H7 (cell line): ENCODE measurements at regions not wholly inside any gene's neighbourhood (a gene's known extent, or its start where the extent isn't known, plus 50 kb on each side); places are given as distances from the start of the nearest gene placed in this dataset.

ENCODE experiments used
- DNase-seq: peaks from one replicate; pipeline ENCODE4 v3.0.0; 2012
- H3K27me3 ChIP-seq: 2 replicates; pipeline ENCODE4 v1.6.0; 2011; ENCODE audit warnings: mild to moderate bottlenecking, low read length; ENCODE audit not compliant: control insufficient read depth, insufficient read depth
- H3K36me3 ChIP-seq: replicated peaks from 2 replicates; pipeline ENCODE4 v1.5.1; 2011; ENCODE audit warnings: low read length; ENCODE audit not compliant: control insufficient read depth, insufficient read depth
- H3K4me3 ChIP-seq: 2 replicates; pipeline ENCODE4 v1.5.1; 2011; ENCODE audit warnings: low read depth, mild to moderate bottlenecking, control low read depth, low read length, moderate library complexity; ENCODE audit not compliant: insufficient read depth

- no peaks in the 10 kb centered on the region for H3K36me3 ChIP-seq
- H3K4me3 ChIP-seq, result no peak overlapping the region
- no peak for DNase-seq
- no peaks in the 10 kb centered on the region for H3K27me3 ChIP-seq
Measured at GRCh38 chr11:79796704-79797103, 355.9 kb upstream of the TENM4 start.

DNA sequence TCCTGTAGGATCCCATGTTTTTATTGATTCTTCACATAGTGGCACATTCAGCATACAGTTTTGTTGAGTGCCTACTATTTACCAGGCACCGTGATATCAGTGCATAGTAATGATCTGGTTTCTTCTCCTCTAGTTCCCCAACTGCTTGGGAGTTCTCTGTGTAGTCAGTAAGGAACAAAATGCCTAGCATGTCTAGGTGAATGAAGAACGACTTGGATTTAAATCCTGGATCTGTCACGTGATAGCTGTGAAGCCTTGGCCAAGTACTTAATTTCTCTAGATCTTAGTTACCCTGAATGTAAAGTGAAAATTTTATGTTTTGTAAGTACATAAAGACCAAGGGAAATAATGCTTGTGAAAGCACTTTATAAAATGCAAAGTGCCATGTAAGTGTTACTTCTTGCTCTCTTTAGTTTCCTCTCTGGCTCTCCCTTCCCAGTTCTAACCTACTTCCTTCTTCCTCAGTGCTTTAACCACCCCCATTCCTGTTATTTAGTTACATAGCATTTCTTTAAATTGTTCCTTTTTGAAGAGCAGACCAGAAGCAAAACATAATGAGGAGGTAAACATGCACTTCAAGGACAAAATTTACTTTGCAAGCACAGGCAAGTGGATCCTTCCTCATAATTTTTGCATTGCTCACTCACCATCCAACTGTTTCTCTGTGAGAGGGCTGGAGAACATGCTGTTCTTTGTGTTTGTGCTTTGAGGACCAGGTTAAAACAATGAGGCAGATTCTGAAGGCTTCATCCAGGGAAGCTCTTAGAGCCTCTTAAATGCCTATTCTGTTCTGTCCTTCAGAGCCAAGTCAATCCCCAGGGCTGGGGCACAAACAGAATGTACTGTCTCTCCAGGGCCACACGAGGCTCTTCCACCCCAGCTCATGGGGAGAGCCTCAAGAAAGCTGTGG lies 353.9 kb upstream of the TENM4 start:
- no peak overlapping the region for H3K4me3 ChIP-seq
- H3K36me3 ChIP-seq, result no peaks in the 10 kb centered on the region
- DNase-seq, result peak; percentile 9
- no peaks in the 10 kb centered on the region for H3K27me3 ChIP-seq

DNA sequence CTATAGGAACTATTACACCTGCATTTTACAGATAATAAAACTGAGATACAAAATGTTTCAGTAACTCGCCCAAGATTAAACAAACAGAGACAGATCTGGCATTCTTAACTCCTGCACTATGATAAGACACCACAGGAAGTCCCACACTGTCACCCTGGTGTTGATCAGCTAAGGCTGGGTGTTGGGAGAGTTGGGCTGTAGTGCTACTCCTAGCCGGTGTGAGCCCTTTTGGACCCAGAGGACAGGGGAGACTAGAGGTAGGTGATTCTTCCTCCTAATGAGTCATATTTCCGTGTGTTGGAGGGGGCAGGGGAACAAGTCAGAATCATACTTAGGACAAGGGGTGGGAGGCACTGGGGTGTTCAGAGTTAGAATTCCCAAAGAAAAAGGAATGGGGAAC lies 353.2 kb upstream of the TENM4 start:
- no peak for DNase-seq

GRCh38 chr11:79786961-79787360 lies 346.1 kb upstream of the TENM4 start:
- H3K36me3 ChIP-seq, result no peaks in the 10 kb centered on the region
- no peak for DNase-seq

More for the DNA sequence above, 353.2 kb upstream of the TENM4 start:
- Histone ChIP-seq H3K27me3 (no peaks in the 10 kb centered on the region), H3K4me3 (no peak overlapping the region), H3K36me3 (no peaks in the 10 kb centered on the region)

GRCh38 chr11:79783833-79784232 lies 343.0 kb upstream of the TENM4 start:
- no peak for DNase-seq
- H3K27me3 ChIP-seq, result no peaks in the 10 kb centered on the region
- H3K4me3 ChIP-seq, result no peak overlapping the region
- no peaks in the 10 kb centered on the region for H3K36me3 ChIP-seq

More at GRCh38 chr11:79786961-79787360, 346.1 kb upstream of the TENM4 start:
- Histone ChIP-seq H3K4me3 (no peak overlapping the region), H3K27me3 (no peaks in the 10 kb centered on the region)

DNA sequence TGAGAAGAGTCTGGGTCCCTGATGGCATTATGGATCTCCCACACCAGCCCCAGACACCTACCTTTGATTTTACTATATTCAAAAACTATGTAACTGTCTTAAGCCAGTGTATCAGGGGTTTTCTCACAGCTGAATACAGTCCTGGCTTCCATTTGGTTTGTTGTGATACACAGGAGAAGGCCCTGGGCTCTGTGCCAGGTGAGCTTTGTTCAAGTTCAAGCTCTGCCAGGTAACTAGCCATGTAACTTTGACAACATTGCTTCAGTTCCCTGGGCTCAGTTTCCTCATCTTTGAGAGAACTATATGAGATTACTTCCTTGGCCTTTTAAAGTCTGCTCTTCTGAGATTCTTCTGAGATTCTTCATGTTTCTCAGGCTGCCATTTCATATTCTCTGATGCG lies 327.5 kb upstream of the TENM4 start:
- Histone ChIP-seq H3K4me3 (no peak overlapping the region), H3K36me3 (no peaks in the 10 kb centered on the region), H3K27me3 (no peaks in the 10 kb centered on the region; the same call in 1 of the 2 replicates)
- DNase-seq, result no peak

- no peaks in the 10 kb centered on the region for H3K36me3 ChIP-seq
- no peaks in the 10 kb centered on the region for H3K27me3 ChIP-seq
- DNase-seq, result peak; percentile 10
- H3K4me3 ChIP-seq, result no peak overlapping the region
Measured at GRCh38 chr11:79762279-79762921, 321.6 kb upstream of the TENM4 start.

- Histone ChIP-seq H3K4me3 (no peak overlapping the region), H3K36me3 (no peaks in the 10 kb centered on the region)
Measured at GRCh38 chr11:79758325-79758724, 317.5 kb upstream of the TENM4 start.

DNA sequence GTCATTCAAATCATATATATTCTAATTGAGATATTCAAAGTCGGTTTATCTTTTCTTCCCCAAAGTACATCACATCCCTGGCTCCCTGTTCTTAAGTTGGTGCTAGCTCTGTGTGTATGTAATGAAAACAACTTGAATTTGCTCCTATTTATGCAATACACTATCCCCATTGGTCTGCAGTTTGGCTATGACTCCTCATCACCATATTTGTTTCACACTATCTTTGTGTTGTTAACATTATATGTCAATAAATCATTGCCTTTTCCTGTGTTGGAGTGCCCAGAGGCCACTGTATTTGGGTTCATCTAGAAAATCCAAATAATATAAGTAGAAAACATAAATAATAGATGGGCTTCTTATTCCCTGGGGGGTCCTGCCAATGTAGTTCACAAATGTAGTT lies 306.6 kb upstream of the TENM4 start:
- no peak overlapping the region for H3K4me3 ChIP-seq
- H3K27me3 ChIP-seq, result no peaks in the 10 kb centered on the region
- no peaks in the 10 kb centered on the region for H3K36me3 ChIP-seq
- no peak for DNase-seq

More at GRCh38 chr11:79758325-79758724, 317.5 kb upstream of the TENM4 start:
- H3K27me3 ChIP-seq, result no peaks in the 10 kb centered on the region
- DNase-seq, result no peak

DNA sequence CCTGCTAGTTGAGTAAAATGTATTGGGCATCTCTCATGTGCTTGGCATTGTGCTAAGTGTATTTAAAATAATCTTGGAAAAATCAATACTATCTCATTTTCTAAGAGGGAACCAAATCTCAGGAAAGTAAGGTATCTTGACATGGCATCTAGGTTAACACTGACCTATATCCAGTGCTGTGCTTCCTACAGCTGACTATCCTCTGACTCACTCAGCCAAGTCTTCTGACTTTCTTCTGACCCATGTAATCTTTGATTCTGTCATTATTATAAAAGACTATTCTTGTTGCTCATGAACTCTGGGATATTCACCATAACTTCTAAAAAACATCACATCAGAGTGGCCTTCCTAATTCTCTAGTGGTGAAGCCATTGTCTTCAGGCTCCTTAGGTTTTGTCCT lies 304.1 kb upstream of the TENM4 start:
- Histone ChIP-seq H3K36me3 (no peaks in the 10 kb centered on the region), H3K27me3 (no peaks in the 10 kb centered on the region), H3K4me3 (no peak overlapping the region)
- no peak for DNase-seq

DNA sequence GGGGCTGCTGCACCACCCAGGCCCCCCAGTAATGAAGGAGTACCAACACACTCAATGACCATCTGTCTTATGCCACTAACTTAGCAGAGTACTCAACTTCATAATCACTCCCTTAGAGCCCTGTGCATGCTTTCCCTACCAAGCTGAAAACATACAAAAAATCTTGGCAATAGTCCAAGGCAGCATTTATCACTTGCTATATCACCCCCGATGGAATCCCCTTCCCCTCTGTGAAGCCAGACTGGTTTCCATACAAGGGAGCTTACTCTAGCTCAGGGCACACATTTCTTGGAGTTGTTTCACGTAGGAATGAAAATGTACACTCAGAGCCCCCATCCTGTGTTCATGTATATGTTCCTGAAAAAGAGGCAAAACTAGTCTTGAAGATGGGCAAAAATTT lies 301.3 kb upstream of the TENM4 start:
- H3K36me3 ChIP-seq, result no peaks in the 10 kb centered on the region
- no peak for DNase-seq
- H3K4me3 ChIP-seq, result no peak overlapping the region
- H3K27me3 ChIP-seq, result no peaks in the 10 kb centered on the region; the same call in 1 of the 2 replicates

DNA sequence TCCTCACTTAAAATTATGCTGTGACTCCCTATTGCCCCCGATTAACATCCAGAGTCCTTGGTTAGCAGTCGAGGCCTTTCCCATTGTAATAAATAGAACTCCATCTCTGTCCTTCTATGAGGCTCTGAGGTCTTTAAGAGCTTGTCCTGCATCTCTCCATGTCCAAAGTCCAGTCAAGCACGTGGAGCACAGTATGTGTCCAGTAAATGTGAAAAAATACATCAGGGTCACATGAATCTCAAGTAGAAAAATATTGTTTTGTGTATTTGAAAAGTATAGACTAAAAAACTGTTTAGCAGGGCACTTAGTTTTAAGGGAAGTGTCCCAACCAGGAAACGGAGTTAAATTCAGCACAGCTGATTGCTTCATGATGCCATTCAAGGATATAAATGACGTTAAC lies 298.8 kb upstream of the TENM4 start:
- no peak for DNase-seq
- no peaks in the 10 kb centered on the region; the same call in 1 of the 2 replicates for H3K27me3 ChIP-seq
- no peaks in the 10 kb centered on the region for H3K36me3 ChIP-seq
- H3K4me3 ChIP-seq, result no peak overlapping the region

DNA sequence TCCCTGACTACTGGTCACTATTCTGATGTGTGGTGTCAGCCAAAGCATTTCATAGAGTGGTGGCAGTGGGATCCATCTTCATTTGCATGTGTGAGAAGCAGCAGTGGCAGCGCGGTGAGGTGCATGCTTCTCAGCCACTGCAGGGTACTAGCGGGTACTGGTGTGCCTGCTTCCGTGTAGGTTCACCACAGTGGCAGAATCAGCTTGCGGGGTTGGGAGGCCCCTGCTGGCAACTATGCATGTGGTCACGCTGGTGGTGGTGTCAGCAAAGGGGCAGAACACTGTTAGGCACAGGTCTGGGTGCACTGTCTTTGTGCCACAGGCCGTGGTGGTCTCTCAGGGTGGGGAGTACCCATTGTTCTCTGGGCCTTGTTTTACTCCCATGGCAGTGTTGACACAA lies 286.4 kb upstream of the TENM4 start:
- Histone ChIP-seq H3K4me3 (no peak overlapping the region), H3K27me3 (no peaks in the 10 kb centered on the region), H3K36me3 (no peaks in the 10 kb centered on the region)
- DNase-seq, result no peak

GRCh38 chr11:79720115-79720514 lies 279.3 kb upstream of the TENM4 start:
- Histone ChIP-seq H3K27me3 (no peaks in the 10 kb centered on the region), H3K4me3 (no peak overlapping the region), H3K36me3 (no peaks in the 10 kb centered on the region)
- no peak for DNase-seq

- peak; percentile 36 for DNase-seq
Measured at GRCh38 chr11:79708319-79708932, 267.6 kb upstream of the TENM4 start.

More at GRCh38 chr11:79708319-79708932, 267.6 kb upstream of the TENM4 start:
- no peaks in the 10 kb centered on the region for H3K36me3 ChIP-seq
- H3K4me3 ChIP-seq, result no peak overlapping the region
- no peaks in the 10 kb centered on the region for H3K27me3 ChIP-seq
